ENCODE measurements at regions not wholly inside any gene's neighbourhood (a gene's known extent, or its start where the extent isn't known, plus 50 kb on each side); places are given as distances from the start of the nearest gene placed in this dataset.

DNA sequence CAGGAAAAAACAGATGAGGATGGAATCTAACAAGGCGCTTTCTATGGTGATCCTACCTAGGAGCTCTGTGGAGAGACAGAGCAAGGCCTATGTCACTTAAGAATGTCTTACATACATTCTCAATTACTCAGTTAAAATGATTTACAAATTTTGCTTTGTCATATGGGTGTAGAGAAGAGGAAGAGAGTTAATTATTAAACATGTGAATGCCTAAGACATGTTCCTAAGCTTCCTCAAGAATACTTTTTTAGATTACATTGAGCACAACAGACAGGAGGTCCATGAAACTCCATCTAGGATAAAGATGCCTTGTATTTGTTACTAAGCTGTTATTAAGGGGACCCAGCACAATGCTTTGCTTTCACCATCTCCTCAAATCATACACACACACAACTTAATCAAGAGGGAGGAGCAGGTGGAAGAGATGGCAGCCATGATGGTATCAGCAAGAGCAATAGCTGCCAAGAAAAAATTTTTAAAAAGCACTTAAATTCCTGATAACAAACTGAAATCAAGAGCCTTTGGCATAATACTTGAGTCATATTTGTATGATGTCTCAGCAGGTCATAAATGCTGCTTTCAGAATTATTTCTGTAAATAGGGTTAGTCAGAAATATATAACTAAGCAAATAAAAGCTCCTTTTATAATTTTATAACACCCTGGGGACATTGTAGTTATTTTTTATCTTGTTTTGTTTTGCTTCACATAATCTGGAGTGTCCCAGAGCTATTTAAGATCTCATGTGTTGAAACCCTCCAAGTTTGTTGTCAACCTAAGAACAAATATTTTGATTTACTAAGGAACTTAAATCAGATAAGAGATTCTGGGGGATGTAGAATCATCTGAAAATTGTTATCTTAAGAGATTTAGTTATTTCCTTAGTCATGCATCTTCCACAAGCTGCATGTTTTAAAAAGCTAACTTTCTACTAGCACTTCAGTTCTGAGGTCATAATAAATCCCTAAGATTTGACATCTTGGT is 70.0 kb upstream of the CD2AP start:
- TF ChIP-seq, protein P1, sequence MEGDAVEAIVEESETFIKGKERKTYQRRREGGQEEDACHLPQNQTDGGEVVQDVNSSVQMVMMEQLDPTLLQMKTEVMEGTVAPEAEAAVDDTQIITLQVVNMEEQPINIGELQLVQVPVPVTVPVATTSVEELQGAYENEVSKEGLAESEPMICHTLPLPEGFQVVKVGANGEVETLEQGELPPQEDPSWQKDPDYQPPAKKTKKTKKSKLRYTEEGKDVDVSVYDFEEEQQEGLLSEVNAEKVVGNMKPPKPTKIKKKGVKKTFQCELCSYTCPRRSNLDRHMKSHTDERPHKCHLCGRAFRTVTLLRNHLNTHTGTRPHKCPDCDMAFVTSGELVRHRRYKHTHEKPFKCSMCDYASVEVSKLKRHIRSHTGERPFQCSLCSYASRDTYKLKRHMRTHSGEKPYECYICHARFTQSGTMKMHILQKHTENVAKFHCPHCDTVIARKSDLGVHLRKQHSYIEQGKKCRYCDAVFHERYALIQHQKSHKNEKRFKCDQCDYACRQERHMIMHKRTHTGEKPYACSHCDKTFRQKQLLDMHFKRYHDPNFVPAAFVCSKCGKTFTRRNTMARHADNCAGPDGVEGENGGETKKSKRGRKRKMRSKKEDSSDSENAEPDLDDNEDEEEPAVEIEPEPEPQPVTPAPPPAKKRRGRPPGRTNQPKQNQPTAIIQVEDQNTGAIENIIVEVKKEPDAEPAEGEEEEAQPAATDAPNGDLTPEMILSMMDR (IDR thresholded peaks at IDR 0.05): no peak
- TF ChIP-seq USF2 (IDR thresholded peaks at IDR 0.05; ENCODE audit: borderline replicate concordance, low read depth, low read length) (no peak), POLR2AphosphoS5 (IDR thresholded peaks at IDR 0.05; ENCODE audit: low read depth, low read length) (no peak), RAD21 (IDR thresholded peaks at IDR 0.05; ENCODE audit: low read length) (no peak), REST (IDR thresholded peaks at IDR 0.05; ENCODE audit: low read depth, low read length) (no peak)
